ENCODE measurements at regions not wholly inside any gene's neighbourhood (a gene's known extent, or its start where the extent isn't known, plus 50 kb on each side); places are given as distances from the start of the nearest gene placed in this dataset.

DNA sequence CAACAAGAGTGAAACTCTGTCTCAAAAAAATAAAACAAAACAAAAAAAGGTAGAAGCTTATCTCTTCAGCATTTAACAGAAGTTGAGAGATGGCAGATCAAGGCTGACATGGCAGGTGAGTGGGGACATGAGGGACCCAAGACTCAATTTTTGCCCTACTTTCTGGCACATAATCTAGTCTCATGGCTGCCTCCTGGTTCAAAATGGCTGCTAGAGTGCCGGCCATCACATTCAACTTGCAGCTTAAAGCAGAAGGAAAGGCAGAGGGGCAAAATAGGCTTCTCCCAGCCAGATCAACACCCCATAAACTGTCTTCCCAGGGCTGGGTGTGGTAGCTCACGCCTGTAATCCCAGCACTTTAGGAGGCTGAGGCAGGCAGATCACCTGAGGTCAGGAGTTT lies 784.9 kb downstream of the MED13L start:
- Mint-ChIP-seq H3K9me3 (no peaks in the 10 kb centered on the region), H3K4me1 (no peaks in the 10 kb centered on the region)
- TF ChIP-seq EZH2phosphoT487 (IDR thresholded peaks at IDR 0.05) (no peak), CTCF (IDR thresholded peaks at IDR 0.05) (no peak), EZH2 (IDR thresholded peaks at IDR 0.05) (no peak)

DNA sequence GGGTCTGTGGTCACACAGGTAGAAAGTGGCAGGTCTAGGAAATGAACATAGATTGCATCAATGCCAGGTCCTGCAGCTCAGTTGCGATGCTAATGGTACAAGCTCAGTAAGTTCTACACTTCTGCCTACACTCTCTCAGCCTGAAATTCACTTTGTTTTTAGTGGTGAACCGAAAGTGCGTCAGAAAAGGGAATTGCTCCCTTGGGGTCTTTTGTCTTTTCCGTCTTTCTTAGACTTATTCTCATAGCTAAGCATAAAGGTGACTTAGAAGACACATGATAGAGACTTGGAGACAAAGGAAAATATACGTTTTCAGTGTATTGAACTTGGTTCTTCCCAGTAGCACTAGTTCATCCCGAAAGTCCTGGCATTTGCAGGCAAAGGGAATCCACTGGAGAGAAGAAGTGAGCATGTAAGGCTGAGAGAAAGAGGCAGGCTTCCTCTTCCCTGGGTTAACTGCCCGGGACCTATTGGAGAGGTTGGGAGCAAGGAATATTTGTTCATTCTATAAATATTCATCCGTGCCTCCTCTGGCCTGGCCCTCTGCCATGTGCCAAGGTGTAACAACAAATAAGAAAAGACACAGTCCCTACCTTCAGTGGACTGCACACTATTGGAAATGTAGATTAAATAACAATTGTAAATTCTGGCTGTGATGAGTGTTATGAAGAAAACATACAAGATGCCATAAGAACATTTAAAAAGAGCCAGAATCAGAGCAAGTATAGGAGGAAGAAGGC lies 785.8 kb downstream of the MED13L start:
- no peaks in the 10 kb centered on the region for H3F3A ChIP-seq (ENCODE audit: low read depth)
- H3K27me3 ChIP-seq: no peaks in the 10 kb centered on the region
- no peak for DNase-seq (ENCODE audit: low spot score)
- no peaks in the 10 kb centered on the region for H3K36me3 ChIP-seq
- H3K27ac ChIP-seq: no peak overlapping the region
- peaks cover under 1% of the 10 kb centered on the region for H3K4me1 Mint-ChIP-seq
- peaks cover 3% of the 10 kb centered on the region for H3K27me3 Mint-ChIP-seq (ENCODE audit: insufficient read depth, low read depth)
- no peaks in the 10 kb centered on the region for H3K4me1 ChIP-seq
- no peaks in the 10 kb centered on the region for H4K20me1 ChIP-seq (ENCODE audit: low read depth)
- TF ChIP-seq EZH2phosphoT487 (IDR thresholded peaks at IDR 0.05): no peak
- no peak for TF ChIP-seq CTCF (IDR thresholded peaks at IDR 0.05)
- no peak for TF ChIP-seq EZH2 (IDR thresholded peaks at IDR 0.05)
- H3K9ac ChIP-seq: no peak overlapping the region
- H3K4me3 Mint-ChIP-seq: no peak overlapping the region
- H3K27ac Mint-ChIP-seq: no peak overlapping the region
- no peak overlapping the region for H3K4me2 ChIP-seq
- H3K79me2 ChIP-seq (ENCODE audit: low read depth): no peaks in the 10 kb centered on the region
- H3K36me3 Mint-ChIP-seq: no peaks in the 10 kb centered on the region
- H3K9me3 ChIP-seq (ENCODE audit: low read depth): no peaks in the 10 kb centered on the region
- no peaks in the 10 kb centered on the region for H3K9me3 Mint-ChIP-seq
- no peak overlapping the region for H3K4me3 ChIP-seq
- H2AFZ ChIP-seq (replicated peaks): no peak overlapping the region

More for the DNA sequence above, 784.9 kb downstream of the MED13L start:
- H3K4me2 ChIP-seq: no peak overlapping the region
- no peaks in the 10 kb centered on the region for H3F3A ChIP-seq (ENCODE audit: low read depth)
- H3K4me3 ChIP-seq: no peak overlapping the region
- no peaks in the 10 kb centered on the region for H3K36me3 ChIP-seq
- Mint-ChIP-seq H3K27ac (no peak overlapping the region), H3K4me3 (no peak overlapping the region), H3K36me3 (no peaks in the 10 kb centered on the region), H3K27me3 (ENCODE audit: insufficient read depth, low read depth) (peaks cover 3% of the 10 kb centered on the region)
- no peaks in the 10 kb centered on the region for H3K27me3 ChIP-seq
- no peaks in the 10 kb centered on the region for H4K20me1 ChIP-seq (ENCODE audit: low read depth)
- no peak for DNase-seq (ENCODE audit: low spot score)
- H2AFZ ChIP-seq (replicated peaks): no peak overlapping the region
- H3K9me3 ChIP-seq (ENCODE audit: low read depth): no peaks in the 10 kb centered on the region
- no peaks in the 10 kb centered on the region for H3K4me1 ChIP-seq
- H3K79me2 ChIP-seq (ENCODE audit: low read depth): no peaks in the 10 kb centered on the region
- H3K9ac ChIP-seq: no peak overlapping the region
- no peak overlapping the region for H3K27ac ChIP-seq

DNA sequence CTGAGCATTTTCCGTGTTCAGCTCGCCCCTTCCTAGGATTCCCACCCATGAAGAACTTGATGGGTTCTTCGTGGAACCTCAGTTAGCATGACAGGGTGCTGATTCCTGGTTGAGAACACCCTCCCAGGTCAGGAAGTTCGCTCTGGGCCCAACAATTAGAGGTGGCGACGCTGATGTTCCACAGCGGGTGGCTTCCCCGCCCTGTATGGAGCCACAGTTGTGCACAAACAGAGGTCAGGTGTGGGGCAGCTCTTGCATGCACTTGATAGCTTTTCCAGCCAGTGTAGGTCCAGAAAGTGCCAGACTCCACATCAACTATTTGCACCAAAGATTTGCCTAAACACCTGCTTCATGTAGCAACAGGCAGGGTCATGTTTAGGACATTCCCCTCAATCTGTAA lies 788.2 kb downstream of the MED13L start:
- no peak for DNase-seq (ENCODE audit: low spot score)
- no peaks in the 10 kb centered on the region for H3K9me3 ChIP-seq (ENCODE audit: low read depth)
- no peak overlapping the region for H3K27ac Mint-ChIP-seq
- no peak overlapping the region for H3K4me3 Mint-ChIP-seq
- no peaks in the 10 kb centered on the region for H3K36me3 ChIP-seq
- peaks cover 5% of the 10 kb centered on the region for H3K9me3 Mint-ChIP-seq
- H4K20me1 ChIP-seq (ENCODE audit: low read depth): no peaks in the 10 kb centered on the region
- H2AFZ ChIP-seq (replicated peaks): no peak overlapping the region
- H3K4me2 ChIP-seq: no peak overlapping the region
- no peaks in the 10 kb centered on the region for H3F3A ChIP-seq (ENCODE audit: low read depth)
- no peaks in the 10 kb centered on the region for H3K79me2 ChIP-seq (ENCODE audit: low read depth)
- peaks cover 9% of the 10 kb centered on the region for H3K4me1 ChIP-seq
- H3K36me3 Mint-ChIP-seq: no peaks in the 10 kb centered on the region
- H3K4me1 Mint-ChIP-seq: peaks cover 19% of the 10 kb centered on the region
- no peak overlapping the region for H3K27ac ChIP-seq
- H3K27me3 Mint-ChIP-seq (ENCODE audit: insufficient read depth, low read depth): peaks cover 4% of the 10 kb centered on the region
- H3K9ac ChIP-seq: no peak overlapping the region
- no peaks in the 10 kb centered on the region for H3K27me3 ChIP-seq
- H3K4me3 ChIP-seq: no peak overlapping the region
- no peak for TF ChIP-seq EZH2phosphoT487 (IDR thresholded peaks at IDR 0.05)
- TF ChIP-seq CTCF (IDR thresholded peaks at IDR 0.05): no peak
- no peak for TF ChIP-seq EZH2 (IDR thresholded peaks at IDR 0.05)
